ENCODE measurements at regions not wholly inside any gene's neighbourhood (a gene's known extent, or its start where the extent isn't known, plus 50 kb on each side); places are given as distances from the start of the nearest gene placed in this dataset.
"Not testable (repeated sequence)": the region's sequence is repeated elsewhere in the genome, so short reads cannot be mapped to it uniquely, and the experiment has no call there.

DNA sequence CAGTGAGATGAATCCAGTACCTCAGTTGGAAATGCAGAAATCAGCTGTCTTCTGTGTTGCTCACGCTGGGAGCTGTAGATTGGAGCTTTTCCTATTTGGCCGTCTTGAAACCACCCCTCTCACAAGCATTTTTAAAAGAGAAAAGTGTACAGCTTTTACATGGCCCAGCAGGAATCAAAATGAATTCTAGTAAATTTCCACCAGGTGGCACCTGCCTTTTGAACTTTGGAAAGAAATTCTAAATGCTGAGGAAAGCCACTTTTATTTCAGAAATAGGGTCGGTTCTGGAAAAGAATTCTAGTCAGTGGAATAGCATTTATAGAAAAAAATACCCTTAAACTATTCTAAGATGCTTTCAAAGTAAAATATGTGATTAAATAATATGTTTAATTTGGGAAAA is 647.8 kb downstream of the CD109 start:
- Histone ChIP-seq H4K12ac (ENCODE audit: low read depth, low read length) (no peak overlapping the region), H3K9me3 (ENCODE audit: insufficient read depth, low read depth, low read length) (no peaks in the 10 kb centered on the region), H2AFZ (ENCODE audit: insufficient read depth, low read length, poor library complexity) (no peak overlapping the region), H4K8ac (ENCODE audit: low read depth, low read length) (no peak overlapping the region), H3K79me2 (ENCODE audit: control insufficient read depth, insufficient read depth, low read length, poor library complexity) (no peaks in the 10 kb centered on the region), H2BK5ac (ENCODE audit: low read depth, low read length, poor library complexity) (no peak overlapping the region), H3K36me3 (ENCODE audit: control insufficient read depth in 1 of 2, insufficient read depth in 2 of 2, low read length in 2 of 2) (no peaks in the 10 kb centered on the region), H3K14ac (ENCODE audit: low read length) (no peak overlapping the region), H3K18ac (ENCODE audit: low read length) (no peak overlapping the region), H3K9ac (ENCODE audit: low read length) (no peak overlapping the region), H3K79me1 (ENCODE audit: low read length) (no peaks in the 10 kb centered on the region), H3K27me3 (ENCODE audit: insufficient read depth, low read length) (no peaks in the 10 kb centered on the region), H4K91ac (ENCODE audit: low read depth, low read length) (no peak overlapping the region), H3K4me3 (ENCODE audit: low read depth, low read length) (no peak overlapping the region), H2AK5ac (ENCODE audit: low read length) (no peak overlapping the region), H3K4ac (ENCODE audit: low read depth, low read length) (no peak overlapping the region), H2BK120ac (ENCODE audit: insufficient read depth, low read length, poor library complexity) (no peak overlapping the region), H3K4me1 (ENCODE audit: control insufficient read depth in 1 of 2, insufficient read depth in 2 of 2, low read length in 2 of 2) (no peaks in the 10 kb centered on the region), H3K27ac (ENCODE audit: low read depth, low read length) (no peak overlapping the region), H3K4me2 (ENCODE audit: low read length) (no peak overlapping the region), H3K23ac (ENCODE audit: low read length) (no peak overlapping the region), H2BK12ac (ENCODE audit: low read length) (no peak overlapping the region)
- peak in 1 of 2 donors; percentile 8 for DNase-seq
- WGBS (ENCODE audit: extremely low coverage, insufficient coverage, insufficient read length): no CpG with 5 or more reads among the region's 3 CpGs

DNA sequence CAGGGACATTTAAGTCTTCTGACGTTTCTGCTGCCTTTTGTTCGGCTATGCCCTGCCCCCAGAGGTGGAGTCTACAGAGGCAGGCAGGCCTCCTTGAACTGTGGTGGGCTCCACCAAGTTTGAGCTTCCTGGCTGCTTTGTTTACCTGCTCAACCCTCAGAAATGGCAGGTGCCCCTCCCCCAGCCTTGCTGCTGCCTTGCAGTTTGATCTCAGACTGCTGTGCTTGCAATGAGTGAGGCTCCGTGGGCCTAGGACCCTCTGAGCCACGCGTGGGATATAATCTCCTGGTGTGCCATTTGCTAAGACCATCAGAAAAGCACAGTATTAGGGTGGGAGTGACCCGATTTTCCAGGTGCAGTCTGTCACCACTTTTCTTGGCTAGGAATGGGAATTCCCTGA is 647.3 kb downstream of the CD109 start:
- not testable (repeated sequence) for H4K91ac ChIP-seq (ENCODE audit: low read depth, low read length); H3K23ac ChIP-seq (ENCODE audit: low read length); H3K4ac ChIP-seq (ENCODE audit: low read depth, low read length); H3K27me3 ChIP-seq (ENCODE audit: insufficient read depth, low read length); H3K79me1 ChIP-seq (ENCODE audit: low read length); H3K4me3 ChIP-seq (ENCODE audit: low read depth, low read length); DNase-seq; H3K27ac ChIP-seq (ENCODE audit: low read depth, low read length); H2BK5ac ChIP-seq (ENCODE audit: low read depth, low read length, poor library complexity); H3K36me3 ChIP-seq (ENCODE audit: control insufficient read depth in 1 of 2, insufficient read depth in 2 of 2, low read length in 2 of 2); H2BK12ac ChIP-seq (ENCODE audit: low read length); H2BK120ac ChIP-seq (ENCODE audit: insufficient read depth, low read length, poor library complexity); H3K14ac ChIP-seq (ENCODE audit: low read length); H3K9ac ChIP-seq (ENCODE audit: low read length); H3K79me2 ChIP-seq (ENCODE audit: control insufficient read depth, insufficient read depth, low read length, poor library complexity); H3K4me2 ChIP-seq (ENCODE audit: low read length); H2AFZ ChIP-seq (ENCODE audit: insufficient read depth, low read length, poor library complexity); H3K4me1 ChIP-seq (ENCODE audit: control insufficient read depth in 1 of 2, insufficient read depth in 2 of 2, low read length in 2 of 2); H3K9me3 ChIP-seq (ENCODE audit: insufficient read depth, low read depth, low read length); H3K18ac ChIP-seq (ENCODE audit: low read length); H4K12ac ChIP-seq (ENCODE audit: low read depth, low read length); H2AK5ac ChIP-seq (ENCODE audit: low read length); H4K8ac ChIP-seq (ENCODE audit: low read depth, low read length)
- no CpG with 5 or more reads among the region's 6 CpGs for WGBS (ENCODE audit: extremely low coverage, insufficient coverage, insufficient read length)

DNA sequence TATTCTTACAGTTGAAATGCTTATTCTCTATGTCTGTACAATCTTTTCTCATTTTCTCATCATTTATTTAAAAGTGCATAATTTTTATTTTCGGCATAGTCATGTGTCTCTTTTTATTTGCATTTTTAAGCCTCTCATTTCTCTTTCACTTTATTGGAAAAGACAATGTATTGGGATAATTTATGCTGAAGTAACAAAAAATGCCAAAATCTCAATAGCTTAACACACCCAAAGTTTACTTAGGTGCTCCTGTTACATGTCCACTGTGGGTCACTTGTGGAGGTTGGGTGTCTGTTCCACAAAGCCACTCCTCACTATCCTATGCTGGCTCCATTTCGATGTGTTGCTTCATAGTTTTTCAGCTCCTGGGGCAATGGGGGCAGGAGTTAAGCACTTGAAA is 638.7 kb downstream of the CD109 start:
- WGBS (ENCODE audit: extremely low coverage, insufficient coverage, insufficient read length): no CpG with 5 or more reads among the region's 2 CpGs
- H3K36me3 ChIP-seq (ENCODE audit: control insufficient read depth in 1 of 2, insufficient read depth in 2 of 2, low read length in 2 of 2): no peaks in the 10 kb centered on the region
- no peak overlapping the region for H2BK5ac ChIP-seq (ENCODE audit: low read depth, low read length, poor library complexity)
- H3K9ac ChIP-seq (ENCODE audit: low read length): no peak overlapping the region
- DNase-seq: no peak
- no peak overlapping the region for H3K4me3 ChIP-seq (ENCODE audit: low read depth, low read length)
- no peaks in the 10 kb centered on the region for H3K4me1 ChIP-seq (ENCODE audit: control insufficient read depth in 1 of 2, insufficient read depth in 2 of 2, low read length in 2 of 2)
- H3K9me3 ChIP-seq (ENCODE audit: insufficient read depth, low read depth, low read length): no peaks in the 10 kb centered on the region
- H4K12ac ChIP-seq (ENCODE audit: low read depth, low read length): no peak overlapping the region
- no peak overlapping the region for H2BK120ac ChIP-seq (ENCODE audit: insufficient read depth, low read length, poor library complexity)
- H3K27ac ChIP-seq (ENCODE audit: low read depth, low read length): no peak overlapping the region
- H4K91ac ChIP-seq (ENCODE audit: low read depth, low read length): no peak overlapping the region
- H3K79me2 ChIP-seq (ENCODE audit: control insufficient read depth, insufficient read depth, low read length, poor library complexity): no peaks in the 10 kb centered on the region
- no peaks in the 10 kb centered on the region for H3K79me1 ChIP-seq (ENCODE audit: low read length)
- no peak overlapping the region for H2AFZ ChIP-seq (ENCODE audit: insufficient read depth, low read length, poor library complexity)
- no peak overlapping the region for H3K4ac ChIP-seq (ENCODE audit: low read depth, low read length)
- no peaks in the 10 kb centered on the region for H3K27me3 ChIP-seq (ENCODE audit: insufficient read depth, low read length)
- no peak overlapping the region for H3K14ac ChIP-seq (ENCODE audit: low read length)
- no peak overlapping the region for H3K18ac ChIP-seq (ENCODE audit: low read length)
- H2BK12ac ChIP-seq (ENCODE audit: low read length): no peak overlapping the region
- H4K8ac ChIP-seq (ENCODE audit: low read depth, low read length): no peak overlapping the region
- no peak overlapping the region for H2AK5ac ChIP-seq (ENCODE audit: low read length)
- no peak overlapping the region for H3K23ac ChIP-seq (ENCODE audit: low read length)
- no peak overlapping the region for H3K4me2 ChIP-seq (ENCODE audit: low read length)

DNA sequence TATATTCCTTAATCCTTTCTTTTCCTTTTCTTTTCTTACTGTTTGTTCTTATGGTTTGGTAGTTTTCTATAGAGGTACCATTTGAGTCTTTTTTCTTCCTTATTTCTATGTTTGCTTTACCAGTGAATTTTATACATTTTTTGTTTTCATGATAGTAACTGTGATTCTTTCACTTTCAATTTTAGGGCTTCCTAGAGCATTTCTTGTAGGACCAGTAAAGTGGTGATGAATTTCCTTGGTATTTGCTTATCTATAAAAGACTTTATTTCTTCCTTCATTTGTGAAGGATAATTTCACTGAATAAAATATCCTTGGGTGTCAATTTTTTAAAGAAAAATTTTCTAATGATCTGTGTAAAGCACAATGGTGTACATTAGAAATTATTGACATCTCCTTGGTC is 637.4 kb downstream of the CD109 start:
- H3K4me1 ChIP-seq (ENCODE audit: control insufficient read depth in 1 of 2, insufficient read depth in 2 of 2, low read length in 2 of 2): no peaks in the 10 kb centered on the region

GRCh38 chr6:74320715-74321114 is 624.7 kb downstream of the CD109 start:
- no peak overlapping the region for H2BK5ac ChIP-seq (ENCODE audit: low read depth, low read length, poor library complexity)
- no peak overlapping the region for H2AK5ac ChIP-seq (ENCODE audit: low read length)
- no peaks in the 10 kb centered on the region for H3K79me1 ChIP-seq (ENCODE audit: low read length)
- H4K8ac ChIP-seq (ENCODE audit: low read depth, low read length): no peak overlapping the region
- H3K27ac ChIP-seq (ENCODE audit: low read depth, low read length): no peak overlapping the region
- no peak overlapping the region for H3K4me3 ChIP-seq (ENCODE audit: low read depth, low read length)
- H3K18ac ChIP-seq (ENCODE audit: low read length): no peak overlapping the region
- H2BK12ac ChIP-seq (ENCODE audit: low read length): no peak overlapping the region
- H3K4ac ChIP-seq (ENCODE audit: low read depth, low read length): no peak overlapping the region
- H3K9ac ChIP-seq (ENCODE audit: low read length): no peak overlapping the region
- H3K4me1 ChIP-seq (ENCODE audit: control insufficient read depth in 1 of 2, insufficient read depth in 2 of 2, low read length in 2 of 2): no peaks in the 10 kb centered on the region
- no peak overlapping the region for H2AFZ ChIP-seq (ENCODE audit: insufficient read depth, low read length, poor library complexity)
- no peak overlapping the region for H4K91ac ChIP-seq (ENCODE audit: low read depth, low read length)
- DNase-seq: no peak
- H3K79me2 ChIP-seq (ENCODE audit: control insufficient read depth, insufficient read depth, low read length, poor library complexity): no peaks in the 10 kb centered on the region
- H2BK120ac ChIP-seq (ENCODE audit: insufficient read depth, low read length, poor library complexity): no peak overlapping the region
- no peak overlapping the region for H3K4me2 ChIP-seq (ENCODE audit: low read length)
- no peak overlapping the region for H3K14ac ChIP-seq (ENCODE audit: low read length)
- H4K12ac ChIP-seq (ENCODE audit: low read depth, low read length): no peak overlapping the region
- H3K36me3 ChIP-seq (ENCODE audit: control insufficient read depth in 1 of 2, insufficient read depth in 2 of 2, low read length in 2 of 2): no peaks in the 10 kb centered on the region
- no peaks in the 10 kb centered on the region for H3K27me3 ChIP-seq (ENCODE audit: insufficient read depth, low read length)
- no peaks in the 10 kb centered on the region for H3K9me3 ChIP-seq (ENCODE audit: insufficient read depth, low read depth, low read length)
- no peak overlapping the region for H3K23ac ChIP-seq (ENCODE audit: low read length)

More for the DNA sequence above, 637.4 kb downstream of the CD109 start:
- Histone ChIP-seq H4K12ac (ENCODE audit: low read depth, low read length) (no peak overlapping the region), H3K4me3 (ENCODE audit: low read depth, low read length) (no peak overlapping the region), H2AK5ac (ENCODE audit: low read length) (no peak overlapping the region), H3K23ac (ENCODE audit: low read length) (no peak overlapping the region), H3K14ac (ENCODE audit: low read length) (no peak overlapping the region), H4K8ac (ENCODE audit: low read depth, low read length) (no peak overlapping the region), H2BK12ac (ENCODE audit: low read length) (no peak overlapping the region), H2BK120ac (ENCODE audit: insufficient read depth, low read length, poor library complexity) (no peak overlapping the region), H2AFZ (ENCODE audit: insufficient read depth, low read length, poor library complexity) (no peak overlapping the region), H4K91ac (ENCODE audit: low read depth, low read length) (no peak overlapping the region), H3K36me3 (ENCODE audit: control insufficient read depth in 1 of 2, insufficient read depth in 2 of 2, low read length in 2 of 2) (no peaks in the 10 kb centered on the region), H3K9me3 (ENCODE audit: insufficient read depth, low read depth, low read length) (no peaks in the 10 kb centered on the region), H3K4ac (ENCODE audit: low read depth, low read length) (no peak overlapping the region), H3K4me2 (ENCODE audit: low read length) (no peak overlapping the region), H3K79me2 (ENCODE audit: control insufficient read depth, insufficient read depth, low read length, poor library complexity) (no peaks in the 10 kb centered on the region), H3K79me1 (ENCODE audit: low read length) (no peaks in the 10 kb centered on the region), H2BK5ac (ENCODE audit: low read depth, low read length, poor library complexity) (no peak overlapping the region), H3K27ac (ENCODE audit: low read depth, low read length) (no peak overlapping the region), H3K18ac (ENCODE audit: low read length) (no peak overlapping the region), H3K27me3 (ENCODE audit: insufficient read depth, low read length) (no peaks in the 10 kb centered on the region), H3K9ac (ENCODE audit: low read length) (no peak overlapping the region)
- DNase-seq: no peak
